CD14-positive monocyte (primary cell): ENCODE measurements at regions not wholly inside any gene's neighbourhood (a gene's known extent, or its start where the extent isn't known, plus 50 kb on each side); places are given as distances from the start of the nearest gene placed in this dataset.

Source experiments
- DNase-seq, 3 donors: peaks; one replicate each; pipeline ENCODE4 v3.0.0-alpha.2; 2011 to 2022
- H2AFZ ChIP-seq: 2 replicates; pipeline ENCODE4 v1.6.0; 2012; ENCODE audit warnings: mild to moderate bottlenecking, low read depth, low read length, inconsistent platforms; ENCODE audit not compliant: insufficient read depth, poor library complexity, severe bottlenecking
- H3K27ac ChIP-seq, 2 donors: 1 replicate in 1 of 2; 2 replicates in 1 of 2; pipeline ENCODE4 v1.5.1; 2012 to 2013; ENCODE audit warnings: low read length in 2 of 2, control low read depth in 1 of 2, inconsistent platforms in 1 of 2, low read depth in 1 of 2, mild to moderate bottlenecking in 1 of 2
- H3K27me3 ChIP-seq, 2 donors: one replicate each; pipeline versions ENCODE4 v1.6.0 to v1.6.1; 2011 to 2013; ENCODE audit warnings: low read length in 2 of 2; ENCODE audit not compliant: control insufficient read depth in 2 of 2, insufficient read depth in 2 of 2
- H3K36me3 ChIP-seq, 2 donors: replicated peaks in 1 of 2; 1 replicate in 1 of 2; 2 replicates in 1 of 2; pipeline versions ENCODE4 v1.5.1 to v1.6.1; 2012 to 2013; ENCODE audit warnings: low read length in 2 of 2, control low read depth in 1 of 2, inconsistent platforms in 1 of 2, mild to moderate bottlenecking in 1 of 2; ENCODE audit not compliant: insufficient read depth in 2 of 2, control insufficient read depth in 1 of 2
- H3K4me1 ChIP-seq, 2 donors: 1 replicate in 1 of 2; 2 replicates in 1 of 2; pipeline versions ENCODE4 v1.5.1 to v1.6.1; 2012 to 2013; ENCODE audit warnings: low read length in 2 of 2, control low read depth in 1 of 2, inconsistent platforms in 1 of 2, mild to moderate bottlenecking in 1 of 2, moderate library complexity in 1 of 2; ENCODE audit not compliant: insufficient read depth in 2 of 2, control insufficient read depth in 1 of 2
- H3K4me2 ChIP-seq: replicated peaks from 2 replicates; pipeline ENCODE3; 2012; ENCODE audit warnings: low read length, moderate library complexity, mild to moderate bottlenecking; ENCODE audit not compliant: poor library complexity, severe bottlenecking; ENCODE audit errors: extremely low read depth
- H3K4me3 ChIP-seq, 3 experiments: fragments of 200-600 bp in 1 of 3; sonication (generic) in 1 of 3; replicated peaks in 1 of 3; 1 replicate in 2 of 3; 2 replicates in 1 of 3; pipeline ENCODE4 v1.5.1; 2011 to 2013; ENCODE audit warnings: low read length in 3 of 3, mild to moderate bottlenecking in 3 of 3, control low read depth in 2 of 3, low read depth in 2 of 3, inconsistent platforms in 1 of 3, moderate library complexity in 1 of 3
- H3K79me2 ChIP-seq: 2 replicates; pipeline ENCODE4 v1.6.0; 2012; ENCODE audit warnings: mild to moderate bottlenecking, control low read depth, inconsistent platforms, low read length, moderate library complexity; ENCODE audit not compliant: insufficient read depth
- H3K9ac ChIP-seq: 2 replicates; pipeline ENCODE4 v1.6.0; 2017; ENCODE audit warnings: low read length, mild to moderate bottlenecking; ENCODE audit not compliant: insufficient read depth, poor library complexity, severe bottlenecking
- H3K9me3 ChIP-seq, 2 donors: replicated peaks in 1 of 2; 1 replicate in 1 of 2; 2 replicates in 1 of 2; pipeline versions ENCODE4 v1.5.1 to v1.6.1; 2012 to 2013; ENCODE audit warnings: low read length in 2 of 2, control low read depth in 1 of 2; ENCODE audit not compliant: control insufficient read depth in 1 of 2, insufficient read depth in 1 of 2
- H4K20me1 ChIP-seq: 2 replicates; pipeline ENCODE4 v1.6.0; 2012; ENCODE audit warnings: mild to moderate bottlenecking, low read length, control low read depth, moderate library complexity; ENCODE audit not compliant: insufficient read depth
- H3K27ac Mint-ChIP-seq, 7 donors: one replicate each; pipeline ENCODE4 v1.8.0; 2020; ENCODE audit warnings: mild to moderate bottlenecking in 7 of 7, mixed read lengths in 7 of 7, moderate library complexity in 6 of 7, inconsistent platforms in 2 of 7
- H3K27me3 Mint-ChIP-seq, 3 donors: one replicate each; pipeline ENCODE4 v1.8.0; 2021 to 2022; ENCODE audit warnings: low read depth in 3 of 3, mild to moderate bottlenecking in 3 of 3, mixed read lengths in 3 of 3, moderate library complexity in 3 of 3, inconsistent platforms in 1 of 3
- H3K36me3 Mint-ChIP-seq, 2 donors: one replicate each; pipeline ENCODE4 v1.8.0; 2020; ENCODE audit warnings: mixed read lengths in 2 of 2, inconsistent platforms in 1 of 2, mild to moderate bottlenecking in 1 of 2
- H3K4me1 Mint-ChIP-seq: one replicate; pipeline ENCODE4 v1.8.0; 2020; ENCODE audit warnings: mild to moderate bottlenecking, mixed read lengths
- H3K4me3 Mint-ChIP-seq, 2 donors: one replicate each; pipeline ENCODE4 v1.8.0; 2020; ENCODE audit warnings: mild to moderate bottlenecking in 2 of 2, mixed read lengths in 2 of 2, moderate library complexity in 1 of 2
- H3K9me3 Mint-ChIP-seq, 7 donors: one replicate each; pipeline ENCODE4 v1.8.0; 2020 to 2022; ENCODE audit warnings: mixed read lengths in 7 of 7, mild to moderate bottlenecking in 6 of 7, moderate library complexity in 6 of 7, inconsistent platforms in 2 of 7
- CTCF ChIP-seq: fragments of 200-600 bp; IDR thresholded peaks from one replicate; pipeline ENCODE4 v1.8.0; 2022; ENCODE audit warnings: antibody characterized with exemption, mild to moderate bottlenecking
- WGBS: methylation state at CpG from one replicate; pipeline ENCODE4 v1.1.5; 2013; ENCODE audit warnings: missing lambda C conversion rate; ENCODE audit not compliant: insufficient coverage; 5-methylcytosine and 5-hydroxymethylcytosine counted together
- intact Hi-C, 2 donors: fragments of 100-400 bp; cut with micrococcal nuclease; formaldehyde crosslinking; loops; one replicate each; pipeline versions ENCODE4 v1.15.0 to v1.15.1; 2023

- Histone ChIP-seq H3K27me3 (no peaks in the 10 kb centered on the region), H3K79me2 (no peaks in the 10 kb centered on the region), H3K36me3 (no peaks in the 10 kb centered on the region), H3K9ac (no peak overlapping the region), H3K4me3 (no peak overlapping the region), H4K20me1 (no peaks in the 10 kb centered on the region), H3K4me1 (no peaks in the 10 kb centered on the region), H3K4me2 (no peak overlapping the region), H2AFZ (no peak overlapping the region), H3K27ac (no peak overlapping the region), H3K9me3 (no peaks in the 10 kb centered on the region)
- H3K4me3 Mint-ChIP-seq, result no peak overlapping the region
- no peaks in the 10 kb centered on the region for H3K4me1 Mint-ChIP-seq
- 92% methylated on average over 3 of the region's 4 CpGs for WGBS
- H3K27me3 Mint-ChIP-seq, result peaks cover 2 to 9% (median 8%) of the 10 kb centered on the region in 3 donors
- DNase-seq, result no peak
- TF ChIP-seq CTCF, result no peak
- no peaks in the 10 kb centered on the region for H3K36me3 Mint-ChIP-seq
- no peak overlapping the region for H3K27ac Mint-ChIP-seq
- peaks cover 0 to 4% (median 2%) of the 10 kb centered on the region in 7 donors for H3K9me3 Mint-ChIP-seq
- intact Hi-C loops, result no loop called here
Measured at GRCh38 chr16:8511464-8511863, 78.8 kb downstream of the TMEM114 start.

- H3K4me1 Mint-ChIP-seq, result peaks cover 3% of the 10 kb centered on the region
- H3K36me3 Mint-ChIP-seq, result no peaks in the 10 kb centered on the region
- H3K27ac Mint-ChIP-seq, result no peak overlapping the region
- Histone ChIP-seq H3K9ac (no peak overlapping the region), H3K27me3 (no peaks in the 10 kb centered on the region), H3K9me3 (no peaks in the 10 kb centered on the region), H3K27ac (no peak overlapping the region), H3K79me2 (no peaks in the 10 kb centered on the region), H3K4me3 (no peak overlapping the region), H4K20me1 (no peaks in the 10 kb centered on the region), H3K4me2 (no peak overlapping the region), H2AFZ (no peak overlapping the region), H3K4me1 (no peaks in the 10 kb centered on the region), H3K36me3 (no peaks in the 10 kb centered on the region)
- H3K9me3 Mint-ChIP-seq, result peaks cover 0 to 4% (median 2%) of the 10 kb centered on the region in 7 donors
- WGBS, result no CpG with 5 or more reads among the region's 6 CpGs
- H3K27me3 Mint-ChIP-seq, result peaks cover 2 to 9% (median 7%) of the 10 kb centered on the region in 3 donors
- H3K4me3 Mint-ChIP-seq, result no peak overlapping the region
- TF ChIP-seq CTCF, result no peak
- intact Hi-C loops, result no loop called here
- DNase-seq, result no peak
Measured at GRCh38 chr16:8510160-8510559, 80.2 kb downstream of the TMEM114 start.
